ENCODE measurements at regions not wholly inside any gene's neighbourhood (a gene's known extent, or its start where the extent isn't known, plus 50 kb on each side); places are given as distances from the start of the nearest gene placed in this dataset.

- TF ChIP-seq ZBTB7A (IDR thresholded peaks at IDR 0.05; ENCODE audit: borderline replicate concordance, control insufficient read depth, low read depth, low read length) (no peak), RAD21 (CRISPR knock-in tag; conservative IDR thresholded peaks at IDR 0.05 in 1 of 2, IDR thresholded peaks at IDR 0.05 in 1 of 2) (no peak), POLR2A (conservative IDR thresholded peaks at IDR 0.05) (no peak), ZBTB11 (CRISPR knock-in tag; IDR thresholded peaks at IDR 0.05) (no peak), TAF1 (IDR thresholded peaks at IDR 0.05; ENCODE audit: control insufficient read depth, extremely low read depth, insufficient read depth, low read length, severe bottlenecking) (no peak), RCOR1 (IDR thresholded peaks at IDR 0.05; ENCODE audit: borderline replicate concordance in 1 of 2, low read depth in 2 of 2, low read length in 2 of 2) (no peak), FOXM1 (IDR thresholded peaks at IDR 0.05; ENCODE audit: low read depth) (no peak), FOXM1 (CRISPR knock-in tag; IDR thresholded peaks at IDR 0.05; ENCODE audit: low read depth) (no peak), SIN3A (IDR thresholded peaks at IDR 0.05; ENCODE audit: borderline replicate concordance in 2 of 2, control insufficient read depth in 1 of 2, low read depth in 2 of 2, low read length in 2 of 2) (no peak), TBP (optimal IDR thresholded peaks at IDR 0.05; ENCODE audit: low read depth, low read length) (no peak), KLF13 (tag; IDR thresholded peaks at IDR 0.05; ENCODE audit: borderline replicate concordance, low read depth) (no peak), CTCF (IDR thresholded peaks at IDR 0.05 in 2 of 3, conservative IDR thresholded peaks at IDR 0.05 in 1 of 3; ENCODE audit: insufficient read depth in 2 of 3, low read depth in 1 of 3, low read length in 3 of 3) (no peak), ATF2 (CRISPR knock-in tag; IDR thresholded peaks at IDR 0.05) (no peak), ZFP36 (IDR thresholded peaks at IDR 0.05; ENCODE audit: low read depth, low read length, partially characterized antibody) (no peak), ZNF143 (CRISPR knock-in tag; IDR thresholded peaks at IDR 0.05) (no peak)
Observed at GRCh38 chr3:109713288-109713687, 375.9 kb upstream of the DPPA4 start.

Measured in K562 (cell line).